NCI-H510A treated with DMSO at 0.1 percent for 48 hours (cell line): ENCODE measurements at regions not wholly inside any gene's neighbourhood (a gene's known extent, or its start where the extent isn't known, plus 50 kb on each side); places are given as distances from the start of the nearest gene placed in this dataset.
"Not testable (repeated sequence)": the region's sequence is repeated elsewhere in the genome, so short reads cannot be mapped to it uniquely, and the experiment has no call there.

Source experiments
- DNase-seq: peaks from one replicate; lab custom pipeline; 2025; lab: John Stamatoyannopoulos, UW

- DNase-seq = not testable (repeated sequence)
These were observed 104.3 kb downstream of the MTPN start for GRCh38 chr7:135872861-135873260.

GRCh38 chr7:135862586-135863340 lies 114.2 kb upstream of the FAM180A start:
- DNase-seq = no peak

GRCh38 chr7:135859538-135859937 lies 110.9 kb upstream of the FAM180A start:
- DNase-seq = no peak

GRCh38 chr7:135858851-135859250 lies 110.2 kb upstream of the FAM180A start:
- DNase-seq = no peak

GRCh38 chr7:135858379-135858778 lies 109.8 kb upstream of the FAM180A start:
- no peak for DNase-seq

GRCh38 chr7:135857519-135858274 lies 109.1 kb upstream of the FAM180A start:
- DNase-seq = no peak

- no peak for DNase-seq
These were observed 107.9 kb upstream of the FAM180A start for GRCh38 chr7:135856356-135857144.

- no peak for DNase-seq
These were observed 107.2 kb upstream of the FAM180A start for GRCh38 chr7:135855846-135856245.

GRCh38 chr7:135853499-135853898 lies 104.9 kb upstream of the FAM180A start:
- DNase-seq = no peak

GRCh38 chr7:135853008-135853407 lies 104.4 kb upstream of the FAM180A start:
- no peak for DNase-seq

GRCh38 chr7:135847242-135847641 lies 98.6 kb upstream of the FAM180A start:
- no peak for DNase-seq

GRCh38 chr7:135846339-135846738 lies 97.7 kb upstream of the FAM180A start:
- no peak for DNase-seq

GRCh38 chr7:135845415-135846075 lies 96.9 kb upstream of the FAM180A start:
- DNase-seq = no peak

GRCh38 chr7:135844903-135845302 lies 96.3 kb upstream of the FAM180A start:
- DNase-seq = no peak

GRCh38 chr7:135843214-135843613 lies 94.6 kb upstream of the FAM180A start:
- no peak for DNase-seq

GRCh38 chr7:135842446-135843179 lies 94.0 kb upstream of the FAM180A start:
- no peak for DNase-seq

- no peak for DNase-seq
These were observed 92.0 kb upstream of the FAM180A start for GRCh38 chr7:135840591-135840990.

- no peak for DNase-seq
These were observed 89.1 kb upstream of the FAM180A start for GRCh38 chr7:135837675-135838074.

GRCh38 chr7:135834266-135834665 lies 85.7 kb upstream of the FAM180A start:
- DNase-seq = no peak

- no peak for DNase-seq
These were observed 85.0 kb upstream of the FAM180A start for GRCh38 chr7:135833642-135834041.

- DNase-seq = no peak
These were observed 83.0 kb upstream of the FAM180A start for GRCh38 chr7:135831455-135832195.
